HG03095 (cell line): ENCODE measurements at regions not wholly inside any gene's neighbourhood (a gene's known extent, or its start where the extent isn't known, plus 50 kb on each side); places are given as distances from the start of the nearest gene placed in this dataset.

Source experiments
- ATAC-seq: cut with Tn5 transposase; IDR thresholded peaks from one replicate; pipeline ENCODE4 v1.9.1; 2021; ENCODE audit warnings: moderate library complexity; ENCODE audit not compliant: unreplicated experiment

GRCh38 chr2:149826471-149827125 is 239.0 kb upstream of the MMADHC start:
- ATAC-seq = no peak

DNA sequence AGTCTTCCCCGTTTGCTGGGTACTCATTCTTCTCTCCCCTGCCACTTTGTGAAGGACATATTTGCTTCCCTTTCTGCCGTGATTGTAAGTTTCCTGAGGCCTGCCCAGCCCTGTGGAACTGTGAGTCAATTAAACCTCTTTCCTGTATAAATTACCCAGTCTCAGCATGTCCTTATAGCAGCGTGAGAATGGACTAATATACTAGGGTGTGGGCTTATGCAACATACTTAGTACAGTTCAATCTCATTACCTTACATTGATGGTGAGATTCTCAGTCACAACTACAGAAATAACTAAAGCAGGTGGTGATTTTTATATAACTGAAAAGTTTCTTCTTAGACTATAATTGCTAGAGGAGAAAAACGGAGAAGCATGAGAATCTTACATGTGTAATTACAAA is 237.9 kb upstream of the MMADHC start:
- ATAC-seq = no peak

DNA sequence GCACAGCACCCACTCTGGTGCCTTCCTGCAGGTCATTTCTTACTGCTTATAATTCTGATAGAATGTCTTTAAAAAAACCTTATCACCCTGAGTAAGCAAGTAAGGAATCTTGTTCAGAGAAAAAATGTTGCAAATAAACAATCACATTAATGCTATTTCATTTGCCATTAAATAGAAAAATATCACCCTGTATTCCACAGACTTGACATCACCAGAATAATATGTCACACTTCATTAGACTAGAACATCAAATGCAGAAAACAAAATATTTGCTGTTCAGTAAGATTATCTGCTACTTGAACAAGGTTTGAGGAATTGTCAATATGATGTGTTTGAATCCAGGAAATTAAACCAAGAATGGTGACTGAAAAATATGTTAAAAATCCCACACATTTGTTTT is 236.6 kb upstream of the MMADHC start:
- ATAC-seq = no peak

GRCh38 chr2:149819356-149819957 is 231.9 kb upstream of the MMADHC start:
- no peak for ATAC-seq

- no peak for ATAC-seq
These were observed 229.4 kb upstream of the MMADHC start for GRCh38 chr2:149816756-149817551.

DNA sequence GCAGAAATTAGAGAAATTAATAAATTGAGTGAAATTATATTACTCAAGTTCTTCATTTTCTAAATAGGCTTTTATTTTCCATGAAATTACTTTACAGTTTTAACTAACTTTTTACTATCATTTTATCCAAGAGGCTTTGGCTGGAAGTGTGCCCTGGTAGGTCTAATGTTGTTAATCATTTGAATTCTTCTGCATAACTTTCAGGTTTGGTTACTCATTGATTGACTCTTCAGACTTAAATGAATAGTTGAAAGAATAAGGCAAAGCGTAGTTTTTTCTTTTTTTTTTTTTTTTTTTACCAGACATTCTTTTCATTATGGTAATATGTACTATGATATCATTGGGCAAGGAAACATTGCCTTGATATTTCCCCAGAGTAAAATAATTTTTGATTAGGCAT is 228.4 kb upstream of the MMADHC start:
- no peak for ATAC-seq

- ATAC-seq = no peak
These were observed 227.3 kb upstream of the MMADHC start for GRCh38 chr2:149814901-149815300.

DNA sequence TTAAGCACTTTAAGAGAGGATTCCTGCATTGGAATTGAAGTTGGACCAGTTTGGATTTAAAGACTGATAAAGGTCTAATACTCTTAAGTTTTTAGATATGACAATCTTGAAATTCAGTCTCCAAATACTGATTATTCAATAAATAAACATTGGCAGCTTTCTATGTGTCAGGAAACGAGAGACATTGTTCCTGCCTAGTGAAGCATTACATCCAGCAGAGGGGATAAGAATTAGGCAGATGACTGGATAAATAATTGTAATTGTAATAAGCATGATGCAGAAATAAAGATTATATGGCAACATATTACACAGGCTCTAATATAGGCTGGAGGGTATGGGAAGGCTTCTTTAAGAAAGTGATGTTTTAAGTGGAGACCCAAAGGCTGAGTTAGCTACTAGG is 226.5 kb upstream of the MMADHC start:
- ATAC-seq = no peak

- ATAC-seq = no peak
These were observed 221.0 kb upstream of the MMADHC start for GRCh38 chr2:149808556-149808955.

DNA sequence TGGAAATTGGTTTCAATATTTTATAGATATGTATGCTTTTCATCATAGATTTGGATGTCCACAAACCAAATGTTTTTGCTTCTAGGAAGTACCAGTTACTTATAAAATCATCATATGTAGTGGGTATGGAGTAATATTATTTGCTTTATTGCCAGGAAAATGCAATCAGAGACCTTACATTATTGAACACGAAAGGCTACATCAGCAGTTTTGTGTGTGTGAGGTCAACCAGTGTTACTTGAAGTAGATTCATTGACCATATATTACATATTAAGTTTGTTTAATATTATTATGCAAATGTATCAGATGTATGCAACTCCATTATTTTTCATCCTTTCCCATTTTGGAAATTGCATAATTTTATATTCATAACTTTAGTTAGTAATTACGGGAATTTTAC is 219.1 kb upstream of the MMADHC start:
- no peak for ATAC-seq

GRCh38 chr2:149800624-149801542 is 213.3 kb upstream of the MMADHC start:
- ATAC-seq = no peak

- no peak for ATAC-seq
These were observed 211.6 kb upstream of the MMADHC start for GRCh38 chr2:149799013-149799705.

GRCh38 chr2:149797030-149797429 is 209.5 kb upstream of the MMADHC start:
- no peak for ATAC-seq

DNA sequence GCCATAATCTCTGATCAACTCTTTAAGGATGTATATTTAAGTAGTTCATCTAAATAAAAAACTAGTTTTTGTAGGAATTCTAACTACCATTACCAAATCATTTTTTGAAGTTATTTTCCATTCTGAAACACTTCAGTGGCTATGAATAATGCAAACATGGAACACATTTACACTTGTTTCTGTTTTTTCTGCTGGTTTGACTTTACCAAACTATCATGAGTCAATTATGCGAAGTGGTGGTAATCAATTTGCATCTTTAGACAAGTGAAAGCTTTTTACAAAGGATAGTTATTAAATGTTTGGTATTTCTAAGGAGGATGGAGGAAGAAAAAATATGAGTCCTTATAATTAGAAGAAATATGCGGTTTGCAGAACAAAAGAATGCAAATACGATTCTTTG is 202.0 kb upstream of the MMADHC start:
- ATAC-seq = no peak

- ATAC-seq = no peak
These were observed 199.6 kb upstream of the MMADHC start for GRCh38 chr2:149787206-149787605.

DNA sequence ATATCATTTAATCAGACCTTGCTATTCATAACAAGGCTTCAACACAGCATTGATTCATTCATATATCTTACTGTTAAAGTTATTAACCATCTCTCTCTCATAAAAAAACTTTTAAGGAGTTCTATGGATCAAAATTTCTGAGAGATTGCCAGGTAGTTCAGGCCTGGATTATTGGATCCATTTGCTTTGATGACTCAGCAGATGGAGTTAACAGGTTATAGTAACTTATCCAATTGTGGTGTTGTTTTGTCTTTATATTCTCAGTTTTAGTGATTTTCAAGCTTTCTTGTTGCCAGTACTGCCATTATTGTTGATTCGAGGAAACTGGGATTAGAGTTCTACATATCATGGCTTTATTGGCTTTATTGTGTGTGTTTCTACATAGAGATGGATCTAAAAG is 195.7 kb upstream of the MMADHC start:
- no peak for ATAC-seq

- ATAC-seq = no peak
These were observed 195.0 kb upstream of the MMADHC start for GRCh38 chr2:149782572-149782971.

DNA sequence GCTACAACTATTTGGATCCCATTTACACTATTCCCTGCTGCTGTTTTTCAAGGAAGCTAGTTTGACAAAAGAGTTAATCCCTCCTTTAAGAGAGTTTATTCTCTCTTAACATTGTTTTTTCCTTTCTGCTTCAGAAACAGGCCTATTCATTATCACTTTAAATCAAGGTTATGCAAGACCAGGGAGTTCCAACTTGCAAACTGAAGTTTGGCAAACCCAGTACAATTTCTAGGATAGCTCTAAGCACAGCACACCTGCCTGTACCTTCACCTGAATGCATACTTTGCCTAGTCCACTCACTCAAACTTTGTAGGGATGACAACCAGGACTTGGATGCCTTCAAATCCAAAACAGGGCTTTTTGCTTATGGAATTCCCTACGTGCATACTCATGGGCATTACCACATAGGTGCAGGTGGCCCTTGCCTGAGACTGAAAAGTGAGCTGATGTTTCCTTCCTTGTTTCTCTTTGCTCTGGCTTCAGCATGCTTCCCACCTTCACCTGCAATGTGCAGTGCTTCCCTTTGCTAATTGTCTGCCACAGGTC is 193.8 kb upstream of the MMADHC start:
- ATAC-seq = no peak

DNA sequence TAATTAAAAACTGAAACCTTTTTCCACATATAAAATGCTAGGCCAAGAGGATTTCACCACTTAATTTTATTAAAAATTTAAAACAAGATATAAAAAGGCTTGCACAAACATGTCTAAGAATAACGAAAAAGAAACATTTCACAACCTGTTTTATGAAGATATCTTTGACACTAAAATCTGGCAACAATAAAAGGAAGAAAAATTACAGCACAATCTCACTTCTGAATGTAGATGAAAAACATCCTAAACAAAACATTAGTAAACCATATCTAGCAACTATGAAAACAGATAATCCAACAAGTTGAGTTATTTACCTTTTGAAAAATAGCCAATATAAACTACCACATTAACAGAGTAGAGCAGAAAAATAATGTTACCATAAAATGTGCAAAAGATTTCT is 185.4 kb upstream of the MMADHC start:
- ATAC-seq = no peak

DNA sequence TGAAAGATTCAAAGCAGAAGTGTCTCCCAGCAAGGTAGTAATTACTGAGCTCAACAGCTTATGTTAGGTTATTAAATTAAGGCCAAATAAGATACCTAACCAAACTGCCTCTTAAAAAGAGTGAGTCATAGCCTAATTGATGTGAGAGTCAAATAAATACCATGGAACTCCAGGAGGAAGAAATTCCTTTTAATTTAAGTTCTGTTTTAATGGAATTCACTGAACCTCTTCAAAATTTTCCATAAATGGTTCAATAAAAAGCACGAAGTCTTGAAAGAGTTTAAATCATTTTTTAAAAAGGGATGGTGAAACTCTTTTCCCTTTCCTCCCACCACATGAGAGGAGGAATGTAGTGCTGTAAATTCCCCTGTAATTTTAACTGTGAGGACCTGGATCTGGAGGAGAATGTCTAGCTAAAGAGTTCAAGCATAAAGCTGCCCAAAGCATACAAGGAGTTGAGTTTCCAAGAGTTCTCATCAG is 180.8 kb upstream of the MMADHC start:
- no peak for ATAC-seq
